ENCODE measurements at regions not wholly inside any gene's neighbourhood (a gene's known extent, or its start where the extent isn't known, plus 50 kb on each side); places are given as distances from the start of the nearest gene placed in this dataset.

DNA sequence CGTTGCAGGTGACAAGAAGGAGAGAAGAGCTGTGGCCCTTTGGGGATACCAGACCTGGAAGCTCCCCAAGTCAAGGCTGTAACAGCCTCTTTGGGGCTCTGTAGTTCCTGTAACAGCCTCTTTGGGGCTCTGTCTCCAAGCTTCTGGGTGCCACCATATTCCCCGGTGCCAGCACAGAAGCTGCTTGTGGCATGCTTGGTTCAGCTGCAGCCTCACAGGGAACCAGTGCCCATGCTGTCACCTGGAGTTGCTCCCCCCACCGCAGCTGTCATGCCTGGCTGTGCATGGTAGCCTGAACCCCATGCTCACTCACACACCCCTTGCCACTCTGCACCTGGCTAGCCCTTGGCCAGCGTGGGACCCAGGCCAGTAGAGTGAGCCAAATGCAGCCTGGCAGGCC lies 109.1 kb downstream of the ELAPOR2 start:
- DNase-seq (ENCODE audit: low spot score): no peak
- intact Hi-C loops (cut with DNase I): no loop called here

DNA sequence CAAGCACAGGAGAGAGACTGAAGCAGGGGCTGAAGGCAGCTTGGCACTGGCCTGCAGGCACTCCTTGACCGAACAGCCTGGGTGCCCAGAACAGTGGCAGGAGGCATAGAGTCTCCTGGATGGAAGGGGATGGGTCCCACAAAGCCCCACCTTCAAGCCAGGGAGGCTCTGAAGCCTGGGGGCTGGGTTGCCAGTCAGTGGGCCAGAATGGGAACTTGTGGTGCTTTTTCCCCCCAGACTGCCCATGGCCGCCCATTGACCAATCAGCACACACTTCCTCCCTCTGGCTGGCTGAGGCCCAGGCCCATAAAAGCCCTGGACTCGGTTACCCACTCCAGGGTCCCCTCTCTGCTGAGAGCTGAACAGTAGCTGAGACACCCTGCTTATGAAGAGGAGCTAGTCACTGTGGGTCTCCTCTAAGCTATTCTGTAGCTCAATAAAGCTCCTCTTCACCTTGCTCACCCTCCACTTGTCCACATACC lies 109.6 kb downstream of the ELAPOR2 start:
- DNase-seq (ENCODE audit: low spot score): no peak
- intact Hi-C loops (cut with DNase I): no loop called here

DNA sequence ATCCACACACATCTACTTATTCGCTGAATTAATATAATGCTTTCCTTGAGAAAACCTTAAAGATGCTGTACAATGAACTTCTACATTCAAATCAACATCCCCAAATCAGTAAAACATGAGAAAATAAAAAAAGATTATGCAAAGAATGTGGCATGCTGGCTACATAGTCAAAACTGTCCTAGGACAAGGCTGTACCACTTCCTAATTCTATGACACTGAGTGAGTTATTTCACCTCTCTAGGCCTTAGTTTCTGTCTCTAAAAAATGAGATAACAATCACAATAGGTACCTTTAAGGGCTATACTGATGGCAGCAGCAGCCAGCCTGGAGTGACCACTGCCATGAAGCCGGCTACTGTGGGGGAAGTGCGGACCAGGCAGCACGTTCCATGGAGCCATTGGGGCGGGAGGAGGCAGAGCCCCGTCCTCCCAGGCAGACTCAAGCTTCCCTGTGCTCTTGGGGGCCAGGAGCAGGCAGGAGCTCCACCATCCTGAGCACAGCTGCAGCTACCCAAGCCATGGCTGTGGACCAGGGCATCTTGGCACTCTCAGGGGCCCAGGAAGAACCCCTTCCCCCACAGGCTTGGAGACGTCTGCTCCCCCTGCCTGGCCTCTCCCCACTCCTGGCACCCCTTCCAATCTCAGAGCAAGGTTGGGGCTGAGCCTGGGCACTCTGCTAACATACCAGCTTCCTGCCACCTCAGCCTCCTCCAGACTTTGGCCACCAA lies 110.2 kb downstream of the ELAPOR2 start:
- intact Hi-C loops (cut with DNase I): no loop called here
- no peak for DNase-seq (ENCODE audit: low spot score)

DNA sequence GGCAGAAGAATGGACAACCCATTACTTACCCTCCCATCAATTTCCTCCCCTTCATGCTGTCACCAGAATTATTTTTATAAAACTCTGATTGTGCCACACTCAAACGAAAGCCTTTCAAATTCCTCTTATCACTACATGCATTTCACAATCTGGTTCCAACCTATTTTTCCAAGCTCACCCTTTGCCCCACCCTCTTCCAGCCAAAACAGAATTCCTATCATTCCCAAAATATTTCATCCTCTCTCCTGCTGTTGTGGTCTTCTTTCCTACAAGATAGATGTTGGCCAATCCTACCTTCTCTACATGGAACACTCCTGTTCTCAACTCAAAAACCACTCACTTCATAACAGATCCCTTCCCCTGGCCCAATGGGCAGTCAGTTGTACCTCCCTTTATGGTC lies 111.5 kb downstream of the ELAPOR2 start:
- no peak for DNase-seq (ENCODE audit: low spot score)
- intact Hi-C loops (cut with DNase I): no loop called here

DNA sequence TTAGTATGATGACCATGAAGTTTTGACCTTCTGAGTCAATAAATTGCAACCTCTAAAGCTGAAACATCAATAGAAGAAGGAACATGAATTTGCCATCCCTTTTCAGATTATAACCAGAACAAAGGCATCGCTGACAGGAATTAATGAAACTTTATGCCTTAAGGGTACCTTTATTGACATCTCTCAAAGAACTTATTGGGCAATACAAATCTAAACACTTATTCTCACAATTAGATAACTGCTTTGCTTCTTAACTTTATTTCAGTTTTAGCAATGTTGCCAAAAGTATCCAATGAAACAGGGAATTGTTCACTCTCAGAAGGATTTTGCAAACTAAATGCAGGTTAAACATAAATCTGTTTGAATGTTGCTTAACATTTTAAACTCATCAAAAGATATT lies 116.0 kb downstream of the ELAPOR2 start:
- intact Hi-C loops (cut with DNase I): loop anchor here (5.0 kb wide), 1 partner anchor 114 kb away; the partner anchor contains the start of gene ELAPOR2
- DNase-seq (ENCODE audit: low spot score): no peak

DNA sequence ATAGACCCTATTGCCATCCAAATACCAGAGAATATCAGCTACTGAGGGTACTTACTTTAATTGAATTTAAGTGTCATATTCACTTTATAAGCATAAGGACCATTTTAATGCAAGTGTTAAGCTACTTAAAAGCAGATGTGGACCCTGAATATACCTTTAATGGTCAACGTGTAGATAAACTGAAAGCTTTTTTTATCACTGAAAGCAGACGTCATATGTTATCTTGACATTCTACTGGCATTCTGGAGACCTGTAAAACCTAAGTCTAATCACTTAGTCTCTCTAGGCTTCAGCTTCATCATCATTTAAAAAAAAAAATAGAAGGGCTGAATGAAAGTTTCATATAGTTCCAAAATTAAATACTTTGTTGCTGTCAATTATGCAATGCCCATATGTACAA lies 116.5 kb downstream of the ELAPOR2 start:
- no peak for DNase-seq (ENCODE audit: low spot score)

DNA sequence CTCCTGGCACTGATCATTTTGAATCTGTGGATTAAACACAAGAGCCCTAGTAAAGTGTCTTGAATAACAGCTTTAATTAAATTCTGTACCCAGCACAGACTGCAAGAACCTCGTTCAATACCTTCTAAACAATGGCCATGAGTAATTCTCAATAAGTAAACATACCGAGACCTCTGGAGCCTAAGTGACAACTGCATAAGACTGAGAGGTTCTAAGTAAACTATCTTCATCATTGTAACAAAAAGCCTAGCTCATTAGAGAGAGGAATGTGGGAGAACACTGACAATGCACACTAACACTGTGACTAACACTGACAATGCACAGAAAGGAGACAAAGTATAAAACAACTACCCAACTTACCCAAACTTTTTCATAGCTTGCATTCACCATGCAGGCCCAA lies 117.4 kb downstream of the ELAPOR2 start:
- intact Hi-C loops (cut with DNase I): loop anchor here (5.0 kb wide), 1 partner anchor 115 kb away; the partner anchor contains the start of gene ELAPOR2
- DNase-seq (ENCODE audit: low spot score): no peak

More for the DNA sequence above, 116.5 kb downstream of the ELAPOR2 start:
- intact Hi-C loops (cut with DNase I): loop anchor here (5.0 kb wide), 1 partner anchor 114 kb away; the partner anchor contains the start of gene ELAPOR2

DNA sequence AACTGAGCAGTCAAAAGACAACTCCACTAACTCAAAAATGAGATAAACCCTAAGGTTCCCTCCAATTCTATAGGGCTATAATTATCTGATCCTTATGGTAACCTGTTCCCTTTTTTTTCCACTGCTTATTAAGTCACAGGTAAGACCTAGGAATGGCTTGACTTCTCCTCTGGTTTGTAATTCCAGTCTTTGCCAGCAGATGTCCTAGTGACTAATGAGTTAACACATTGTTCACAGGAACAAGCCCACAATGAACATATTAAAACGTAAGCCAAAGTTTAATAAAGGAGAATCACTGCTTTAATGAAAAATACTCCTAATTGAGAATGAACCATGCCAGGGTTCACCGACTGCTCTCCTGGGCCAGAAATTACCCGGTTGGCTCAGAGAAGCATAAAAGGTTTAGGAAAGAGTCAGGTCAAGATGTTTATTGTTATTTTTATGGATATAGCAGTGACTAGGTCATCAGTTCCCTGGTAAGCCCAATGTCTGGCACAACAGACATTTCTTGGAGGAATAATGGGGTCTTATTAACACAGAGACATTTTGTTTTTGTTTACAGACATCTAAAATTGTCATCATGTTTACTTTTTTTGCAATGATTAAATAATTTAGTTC lies 120.1 kb downstream of the ELAPOR2 start:
- DNase-seq (ENCODE audit: low spot score): no peak
- intact Hi-C loops (cut with DNase I): loop anchor here (2.0 kb wide), 1 partner anchor 209 kb away; no protein-coding TSS in a partner anchor

DNA sequence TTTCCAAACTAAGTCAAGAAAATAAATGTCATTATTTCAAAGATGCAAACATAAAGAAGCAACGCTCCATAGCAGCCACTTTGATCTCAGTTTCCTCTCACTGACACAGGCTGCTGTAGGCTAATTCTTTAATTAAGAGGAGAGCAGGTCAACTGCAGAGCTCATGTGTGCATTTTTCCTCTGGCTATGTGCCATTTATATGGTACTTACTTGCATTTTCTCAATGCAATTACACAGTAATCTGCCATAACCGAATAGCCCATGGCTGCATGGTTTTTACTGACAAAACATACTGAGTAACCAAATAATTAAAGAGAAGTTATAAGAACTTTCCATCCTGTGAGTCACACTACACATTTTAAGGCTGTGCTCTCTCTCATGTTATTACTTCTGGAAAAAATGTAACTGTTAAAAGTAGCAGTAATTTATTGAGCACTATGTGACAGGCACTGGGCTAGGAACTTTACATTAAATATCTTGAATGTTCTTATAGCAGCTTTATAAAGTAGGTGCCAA lies 122.0 kb downstream of the ELAPOR2 start:
- intact Hi-C loops (cut with DNase I): no loop called here
- DNase-seq (ENCODE audit: low spot score): no peak

DNA sequence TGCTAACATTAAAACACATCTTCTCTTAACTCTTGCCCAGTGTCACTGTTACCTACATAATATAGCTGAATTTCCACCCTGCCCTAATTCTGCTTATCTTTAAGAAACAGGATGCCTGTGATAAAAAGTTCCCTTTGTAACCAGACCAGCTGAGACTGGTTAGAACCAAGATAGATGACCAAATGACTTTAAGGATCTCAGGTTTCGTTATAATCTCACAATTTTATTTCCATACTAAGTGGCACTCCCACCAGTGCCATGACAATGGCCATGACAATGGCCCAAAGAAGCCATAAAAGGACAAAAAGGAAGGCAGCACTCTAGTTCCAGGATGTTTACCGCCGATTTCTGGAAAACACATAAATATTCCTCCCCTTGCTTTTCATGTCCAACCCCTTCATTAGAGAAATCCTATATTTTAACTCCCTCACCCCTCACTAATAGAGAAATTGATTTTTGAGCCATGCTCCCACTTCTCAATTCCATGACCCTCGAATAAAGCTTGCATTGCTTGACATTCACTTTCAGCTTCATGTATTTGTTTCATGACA lies 126.1 kb downstream of the ELAPOR2 start:
- DNase-seq (ENCODE audit: low spot score): no peak
- intact Hi-C loops (cut with DNase I): loop anchor here (5.0 kb wide), 1 partner anchor 284 kb away; the partner anchor contains the start of gene TMEM243

DNA sequence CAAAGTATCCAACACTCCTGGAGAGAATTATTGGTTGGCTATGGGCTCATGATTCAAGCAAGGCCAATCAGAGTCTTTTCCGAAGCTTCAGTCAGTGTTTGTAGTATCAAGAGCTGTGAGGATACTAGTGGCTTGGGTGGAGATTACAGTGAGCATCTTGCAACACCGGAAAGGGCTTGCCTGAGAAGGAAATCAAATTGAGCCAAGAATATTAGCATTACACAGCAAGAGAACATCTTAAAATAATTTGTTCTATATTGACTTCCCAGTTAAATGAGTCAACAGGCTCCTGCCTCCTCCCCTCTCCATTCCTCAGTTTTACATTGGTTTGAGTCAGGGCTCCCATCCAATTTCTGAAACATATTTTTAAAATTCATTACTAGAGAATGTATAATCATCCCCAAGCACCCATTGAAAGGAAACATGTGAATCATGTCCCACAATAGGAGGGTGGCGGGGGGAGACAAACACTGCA lies 127.4 kb downstream of the ELAPOR2 start:
- intact Hi-C loops (cut with DNase I): loop anchor here (5.0 kb wide), 1 partner anchor 285 kb away; the partner anchor contains the start of gene TMEM243
- no peak for DNase-seq (ENCODE audit: low spot score)

DNA sequence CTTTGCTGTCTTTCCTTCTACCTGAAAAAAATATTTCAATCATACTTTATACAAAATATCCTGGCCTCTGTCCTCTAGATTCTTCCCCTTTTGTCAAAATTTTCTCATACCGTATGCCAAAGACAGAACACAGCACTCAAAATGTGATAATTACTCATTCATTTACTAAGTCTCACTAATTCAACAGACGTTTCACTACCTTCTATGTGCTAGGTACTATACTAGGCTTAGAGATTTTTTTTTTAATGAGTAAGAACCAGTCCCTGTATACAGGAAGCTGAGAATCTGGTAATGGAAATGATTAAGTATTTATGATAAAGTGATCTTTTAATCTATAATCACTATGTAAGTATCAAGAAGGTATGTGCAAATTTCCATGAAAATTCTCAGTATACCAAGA lies 128.0 kb downstream of the ELAPOR2 start:
- intact Hi-C loops (cut with DNase I): loop anchor here (5.0 kb wide), 1 partner anchor 286 kb away; the partner anchor contains the start of gene TMEM243

DNA sequence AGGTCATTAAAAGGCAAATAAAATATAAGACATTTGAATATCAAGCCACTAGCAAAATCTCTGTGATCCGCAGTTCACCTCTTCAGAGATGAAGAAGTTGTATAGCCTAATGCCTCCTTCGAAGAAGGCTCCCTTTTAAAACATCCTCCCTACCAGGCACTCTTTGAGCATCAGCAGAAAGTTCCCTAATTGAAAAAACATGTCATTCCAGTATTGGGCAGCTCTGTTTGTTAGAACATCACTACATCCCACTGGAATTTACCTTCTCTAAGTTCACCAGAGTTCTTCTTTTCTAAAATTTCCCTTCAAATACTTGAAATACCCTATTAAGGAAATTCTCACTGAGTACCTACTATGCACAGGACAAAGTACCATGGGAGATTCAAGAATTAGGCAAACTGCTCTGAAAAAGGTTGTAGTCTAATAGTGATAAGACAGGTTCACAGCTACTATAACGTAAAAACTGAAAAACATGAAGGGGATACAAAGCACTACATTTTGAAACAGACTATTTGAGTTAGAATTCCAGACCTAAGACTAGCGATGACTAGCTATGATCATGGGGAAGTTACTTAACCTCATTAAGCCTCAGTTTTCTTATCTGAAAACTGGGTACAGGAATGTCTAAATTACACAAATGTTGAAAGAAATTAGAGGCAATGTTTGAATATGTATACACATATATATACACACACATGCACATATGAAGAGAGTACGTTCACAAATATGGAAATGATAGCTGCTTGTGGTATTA lies 128.7 kb downstream of the ELAPOR2 start:
- intact Hi-C loops (cut with DNase I): loop anchor here (5.0 kb wide), 1 partner anchor 287 kb away; the partner anchor contains the start of gene TMEM243
- no peak for DNase-seq (ENCODE audit: low spot score)

More for the DNA sequence above, 128.0 kb downstream of the ELAPOR2 start:
- DNase-seq (ENCODE audit: low spot score): no peak

DNA sequence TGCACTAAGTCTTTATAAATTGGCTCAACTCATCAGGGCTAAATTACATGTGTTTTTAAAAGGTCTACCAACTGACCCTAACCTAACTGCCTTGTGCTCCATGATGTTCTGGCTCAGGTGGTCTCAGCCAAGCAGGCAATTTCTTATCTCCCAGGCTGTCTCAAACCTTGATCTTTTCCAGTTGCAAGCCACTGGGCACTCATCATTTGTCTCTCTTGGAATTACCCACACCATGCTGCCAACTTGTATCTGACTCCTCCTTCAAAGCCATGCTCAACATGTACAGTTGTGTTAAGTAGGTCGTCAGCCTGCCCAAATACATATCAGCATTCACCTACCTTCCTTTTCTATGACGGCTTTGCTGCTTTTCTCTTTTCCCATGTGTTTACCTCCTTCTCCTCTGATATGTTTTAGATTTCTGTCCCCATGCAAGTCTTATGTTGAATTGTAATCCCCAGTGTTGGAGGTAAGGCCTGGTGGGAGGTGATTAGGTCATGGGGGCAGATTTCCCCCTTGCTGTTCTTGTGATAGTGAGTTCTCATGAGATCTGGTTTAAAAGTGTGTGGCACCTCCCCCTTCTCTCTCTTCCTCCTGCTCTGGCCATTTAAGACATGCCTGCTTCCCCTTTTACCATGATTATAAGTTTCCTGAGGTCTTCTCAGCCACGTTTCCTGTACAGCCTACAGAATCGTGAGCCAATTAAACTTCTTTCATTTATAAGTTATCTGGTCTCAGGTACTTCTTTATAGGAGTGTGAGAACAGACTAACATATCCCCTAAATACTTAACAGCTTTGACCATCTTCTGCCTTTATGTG lies 130.0 kb downstream of the ELAPOR2 start:
- no peak for DNase-seq (ENCODE audit: low spot score)
- intact Hi-C loops (cut with DNase I): loop anchor here (5.0 kb wide), 2 partner anchors 288 to 308 kb away; partner anchors contain the start of gene TMEM243

DNA sequence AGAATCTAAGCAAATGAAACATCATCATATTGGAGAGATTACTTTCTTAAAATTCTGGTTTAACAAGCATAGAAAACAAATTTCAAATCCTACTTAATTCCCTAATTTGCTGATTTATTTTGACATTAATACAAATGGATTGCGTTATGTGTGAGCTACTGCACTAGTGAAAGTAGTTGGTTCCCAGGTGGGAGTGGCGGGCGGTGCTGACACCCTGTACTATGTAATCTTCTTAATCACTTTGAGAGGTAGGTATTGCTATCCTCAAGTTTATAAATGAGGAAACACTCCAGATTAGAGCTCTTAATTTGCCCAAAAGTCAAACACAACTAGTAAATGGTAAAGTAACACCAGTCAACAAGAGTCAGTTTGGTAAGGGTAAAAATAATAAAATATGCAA lies 131.1 kb downstream of the ELAPOR2 start:
- intact Hi-C loops (cut with DNase I): loop anchor here (5.0 kb wide), 1 partner anchor 309 kb away; no protein-coding TSS in a partner anchor

DNA sequence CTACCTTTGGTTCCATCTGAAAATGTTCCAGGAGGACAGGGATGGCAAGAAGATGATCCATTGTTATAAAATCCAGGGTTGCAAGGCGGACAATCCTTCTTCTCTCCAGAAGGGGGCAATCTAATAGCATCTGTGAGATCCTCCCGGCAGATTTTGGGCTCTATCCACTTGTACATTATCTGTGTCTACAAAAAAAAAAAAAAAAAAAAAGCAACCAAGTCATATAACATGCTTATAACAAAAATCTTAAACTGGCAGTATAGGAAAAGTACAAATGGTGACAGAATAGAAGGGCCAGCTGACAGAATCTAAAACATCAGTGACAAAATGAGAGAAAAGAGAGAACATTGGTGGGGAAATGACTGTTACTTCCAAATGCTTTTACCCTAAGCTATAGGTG lies 132.7 kb downstream of the ELAPOR2 start:
- no peak for DNase-seq (ENCODE audit: low spot score)
- intact Hi-C loops (cut with DNase I): loop anchor here (5.0 kb wide), 1 partner anchor 311 kb away; no protein-coding TSS in a partner anchor

More for the DNA sequence above, 131.1 kb downstream of the ELAPOR2 start:
- DNase-seq (ENCODE audit: low spot score): no peak

DNA sequence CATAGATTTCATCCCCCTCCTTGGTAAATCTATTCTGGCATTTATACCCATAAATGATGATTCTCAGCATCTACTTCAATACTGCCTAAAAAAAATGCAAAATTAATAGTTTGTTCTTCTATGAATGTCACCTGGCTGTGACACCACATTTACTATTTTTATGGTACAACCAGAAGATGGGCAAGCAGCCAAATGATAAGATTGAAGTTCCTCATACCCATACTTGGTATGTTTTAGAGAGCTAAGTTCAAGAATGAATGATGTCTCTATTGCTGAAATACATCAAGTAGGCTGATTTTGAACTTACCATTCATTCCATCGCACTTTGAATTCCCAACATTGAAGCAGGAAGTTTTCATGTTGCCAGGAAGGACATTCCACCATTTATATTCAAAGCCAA lies 134.2 kb downstream of the ELAPOR2 start:
- intact Hi-C loops (cut with DNase I): loop anchor here (5.0 kb wide), 1 partner anchor 312 kb away; no protein-coding TSS in a partner anchor
- DNase-seq (ENCODE audit: low spot score): no peak

DNA sequence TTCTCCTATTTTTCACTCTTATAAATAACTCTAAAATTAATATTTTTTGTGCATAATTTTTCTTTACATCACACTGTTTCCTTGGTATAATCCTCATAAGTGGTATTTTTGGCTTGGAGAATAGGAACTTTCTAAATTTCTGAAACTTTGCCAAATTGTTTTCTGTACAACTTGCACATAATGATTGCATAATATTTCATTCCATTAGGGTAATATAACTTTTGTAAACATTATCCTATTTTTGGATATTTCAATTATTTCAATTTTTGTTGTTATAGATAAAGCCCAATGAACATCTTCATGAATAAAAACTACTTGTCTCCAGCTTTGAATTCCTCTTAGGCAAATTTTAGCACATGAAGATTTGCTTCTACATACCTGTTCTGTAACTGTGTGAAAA lies 135.9 kb downstream of the ELAPOR2 start:
- intact Hi-C loops (cut with DNase I): no loop called here
- DNase-seq (ENCODE audit: low spot score): no peak
